ENCODE measurements at regions not wholly inside any gene's neighbourhood (a gene's known extent, or its start where the extent isn't known, plus 50 kb on each side); places are given as distances from the start of the nearest gene placed in this dataset.
A peak's percentile ranks its signal among the peaks of the same experiment; 100 is the strongest.
"Not testable (repeated sequence)": the region's sequence is repeated elsewhere in the genome, so short reads cannot be mapped to it uniquely, and the experiment has no call there.

- no peak for DNase-seq
Measured at GRCh38 chr1:213738658-213739057, 249.1 kb upstream of the PROX1 start.

GRCh38 chr1:213742992-213743391 lies 244.8 kb upstream of the PROX1 start:
- no peak for DNase-seq

- no peak for DNase-seq
Measured at GRCh38 chr1:213744780-213745179, 243.0 kb upstream of the PROX1 start.

- DNase-seq: no peak
Measured at GRCh38 chr1:213745451-213745850, 242.3 kb upstream of the PROX1 start.

- DNase-seq: no peak
Measured at GRCh38 chr1:213749558-213749957, 238.2 kb upstream of the PROX1 start.

- no peak for DNase-seq
Measured at GRCh38 chr1:213750231-213751063, 237.3 kb upstream of the PROX1 start.

GRCh38 chr1:213751064-213751397 lies 236.7 kb upstream of the PROX1 start:
- no peak for DNase-seq

- DNase-seq: no peak
Measured at GRCh38 chr1:213759359-213760181, 228.2 kb upstream of the PROX1 start.

GRCh38 chr1:213761845-213762407 lies 225.8 kb upstream of the PROX1 start:
- no peak for DNase-seq

GRCh38 chr1:213767683-213768082 lies 220.1 kb upstream of the PROX1 start:
- no peak for DNase-seq

- DNase-seq: no peak
Measured at GRCh38 chr1:213772128-213773063, 215.4 kb upstream of the PROX1 start.

- DNase-seq: no peak
Measured at GRCh38 chr1:213773975-213774374, 213.8 kb upstream of the PROX1 start.

- DNase-seq: no peak
Measured at GRCh38 chr1:213776969-213777368, 210.8 kb upstream of the PROX1 start.

- DNase-seq: no peak
Measured at GRCh38 chr1:213779228-213779627, 208.5 kb upstream of the PROX1 start.

- peak; percentile 47 for DNase-seq
Measured at GRCh38 chr1:213782941-213783672, 204.7 kb upstream of the PROX1 start.

- peak; percentile 35 for DNase-seq
Measured at GRCh38 chr1:213783893-213784292, 203.9 kb upstream of the PROX1 start.

GRCh38 chr1:213786683-213787082 lies 201.1 kb upstream of the PROX1 start:
- DNase-seq: no peak

- DNase-seq: no peak
Measured at GRCh38 chr1:213790565-213790964, 197.2 kb upstream of the PROX1 start.

GRCh38 chr1:213793482-213794067 lies 194.2 kb upstream of the PROX1 start:
- DNase-seq: no peak

- DNase-seq: no peak
Measured at GRCh38 chr1:213796525-213796924, 191.2 kb upstream of the PROX1 start.

GRCh38 chr1:213808288-213808687 lies 179.5 kb upstream of the PROX1 start:
- DNase-seq: not testable (repeated sequence)

- DNase-seq: no peak
Measured at GRCh38 chr1:213817156-213817555, 170.6 kb upstream of the PROX1 start.
